ENCODE measurements at regions not wholly inside any gene's neighbourhood (a gene's known extent, or its start where the extent isn't known, plus 50 kb on each side); places are given as distances from the start of the nearest gene placed in this dataset.

GRCh38 chr3:127132876-127133275 lies 60.1 kb upstream of the PRR23E start:
- no peak overlapping the region for H3K4me3 Mint-ChIP-seq
- H3K4me1 Mint-ChIP-seq (ENCODE audit: low read depth) = peaks cover 2% of the 10 kb centered on the region
- H3K27me3 Mint-ChIP-seq = peaks cover 35% of the 10 kb centered on the region
- no peak for DNase-seq
- ChIA-PET POLR2A (no interaction called here), CTCF (no interaction called here)
- no peak overlapping the region for H3K27ac Mint-ChIP-seq
- intact Hi-C loops (cut with micrococcal nuclease) = no loop called here
- no peaks in the 10 kb centered on the region for H3K9me3 Mint-ChIP-seq
- H3K36me3 Mint-ChIP-seq = no peaks in the 10 kb centered on the region

GRCh38 chr3:127133971-127134370 lies 59.0 kb upstream of the PRR23E start:
- Mint-ChIP-seq H3K9me3 (no peaks in the 10 kb centered on the region), H3K36me3 (no peaks in the 10 kb centered on the region), H3K4me1 (ENCODE audit: low read depth) (peaks cover 2% of the 10 kb centered on the region), H3K27me3 (peaks cover 39% of the 10 kb centered on the region), H3K4me3 (no peak overlapping the region), H3K27ac (no peak overlapping the region)
- DNase-seq = no peak
- CTCF ChIA-PET = no interaction called here
- intact Hi-C loops (cut with micrococcal nuclease) = no loop called here
- POLR2A ChIA-PET = no interaction called here

- no peak for DNase-seq
- POLR2A ChIA-PET = no interaction called here
- H3K4me1 Mint-ChIP-seq (ENCODE audit: low read depth) = peaks cover 2% of the 10 kb centered on the region
- H3K4me3 Mint-ChIP-seq = no peak overlapping the region
- H3K27ac Mint-ChIP-seq = no peak overlapping the region
- no peaks in the 10 kb centered on the region for H3K9me3 Mint-ChIP-seq
- CTCF ChIA-PET = no interaction called here
- H3K36me3 Mint-ChIP-seq = no peaks in the 10 kb centered on the region
- H3K27me3 Mint-ChIP-seq = peaks cover 39% of the 10 kb centered on the region
- intact Hi-C loops (cut with micrococcal nuclease) = no loop called here
These were observed 58.5 kb upstream of the PRR23E start for GRCh38 chr3:127134466-127134865.

- no peak for DNase-seq
- intact Hi-C loops (cut with micrococcal nuclease) = no loop called here
- Mint-ChIP-seq H3K27ac (no peak overlapping the region), H3K27me3 (peaks cover 39% of the 10 kb centered on the region), H3K4me3 (no peak overlapping the region), H3K9me3 (no peaks in the 10 kb centered on the region), H3K36me3 (no peaks in the 10 kb centered on the region), H3K4me1 (ENCODE audit: low read depth) (peaks cover 2% of the 10 kb centered on the region)
- ChIA-PET CTCF (no interaction called here), POLR2A (no interaction called here)
These were observed 58.1 kb upstream of the PRR23E start for GRCh38 chr3:127134887-127135240.

GRCh38 chr3:127135241-127136023 lies 57.5 kb upstream of the PRR23E start:
- DNase-seq = peak; percentile 41
- ChIA-PET CTCF (no interaction called here), POLR2A (no interaction called here)
- no peak overlapping the region for H3K4me3 Mint-ChIP-seq
- peaks cover 2% of the 10 kb centered on the region for H3K4me1 Mint-ChIP-seq (ENCODE audit: low read depth)
- no peaks in the 10 kb centered on the region for H3K9me3 Mint-ChIP-seq
- no peaks in the 10 kb centered on the region for H3K36me3 Mint-ChIP-seq
- H3K27me3 Mint-ChIP-seq = peaks cover 39% of the 10 kb centered on the region
- H3K27ac Mint-ChIP-seq = no peak overlapping the region
- intact Hi-C loops (cut with micrococcal nuclease) = no loop called here

- intact Hi-C loops (cut with micrococcal nuclease) = no loop called here
- CTCF ChIA-PET = no interaction called here
- Mint-ChIP-seq H3K4me1 (ENCODE audit: low read depth) (peaks cover 2% of the 10 kb centered on the region), H3K27me3 (peaks cover 39% of the 10 kb centered on the region), H3K4me3 (no peak overlapping the region), H3K27ac (no peak overlapping the region), H3K36me3 (no peaks in the 10 kb centered on the region), H3K9me3 (no peaks in the 10 kb centered on the region)
- DNase-seq = no peak
- POLR2A ChIA-PET = no interaction called here
These were observed 56.8 kb upstream of the PRR23E start for GRCh38 chr3:127136024-127136600.

GRCh38 chr3:127136706-127137105 lies 56.2 kb upstream of the PRR23E start:
- Mint-ChIP-seq H3K27ac (no peak overlapping the region), H3K36me3 (no peaks in the 10 kb centered on the region), H3K9me3 (no peaks in the 10 kb centered on the region), H3K4me1 (ENCODE audit: low read depth) (peaks cover 2% of the 10 kb centered on the region), H3K4me3 (no peak overlapping the region), H3K27me3 (peaks cover 39% of the 10 kb centered on the region)
- CTCF ChIA-PET = no interaction called here
- intact Hi-C loops (cut with micrococcal nuclease) = no loop called here
- no peak for DNase-seq
- POLR2A ChIA-PET = no interaction called here

GRCh38 chr3:127137113-127137512 lies 55.8 kb upstream of the PRR23E start:
- H3K27me3 Mint-ChIP-seq = peaks cover 39% of the 10 kb centered on the region
- H3K4me3 Mint-ChIP-seq = no peak overlapping the region
- POLR2A ChIA-PET = no interaction called here
- H3K27ac Mint-ChIP-seq = no peak overlapping the region
- H3K36me3 Mint-ChIP-seq = no peaks in the 10 kb centered on the region
- CTCF ChIA-PET = interaction anchor here (0.6 kb wide), 1 partner anchor 249 kb away, joined by 3 read pairs; no protein-coding TSS in a partner anchor
- peaks cover 2% of the 10 kb centered on the region for H3K4me1 Mint-ChIP-seq (ENCODE audit: low read depth)
- H3K9me3 Mint-ChIP-seq = no peaks in the 10 kb centered on the region
- no peak for DNase-seq
- intact Hi-C loops (cut with micrococcal nuclease) = no loop called here

GRCh38 chr3:127137757-127138536 lies 55.0 kb upstream of the PRR23E start:
- Mint-ChIP-seq H3K9me3 (peaks cover 1% of the 10 kb centered on the region), H3K4me3 (no peak overlapping the region), H3K36me3 (no peaks in the 10 kb centered on the region), H3K27ac (no peak overlapping the region), H3K4me1 (ENCODE audit: low read depth) (peaks cover 2% of the 10 kb centered on the region), H3K27me3 (peaks cover 37% of the 10 kb centered on the region)
- POLR2A ChIA-PET = no interaction called here
- CTCF ChIA-PET = interaction anchor here (0.6 kb wide), 1 partner anchor 248 kb away, joined by 3 read pairs; no protein-coding TSS in a partner anchor
- intact Hi-C loops (cut with micrococcal nuclease) = no loop called here
- DNase-seq = no peak

- Mint-ChIP-seq H3K27me3 (peaks cover 24% of the 10 kb centered on the region), H3K9me3 (peaks cover 4% of the 10 kb centered on the region), H3K4me1 (ENCODE audit: low read depth) (peaks cover 2% of the 10 kb centered on the region), H3K4me3 (no peak overlapping the region), H3K36me3 (no peaks in the 10 kb centered on the region), H3K27ac (no peak overlapping the region)
- ChIA-PET CTCF (no interaction called here), POLR2A (no interaction called here)
- intact Hi-C loops (cut with micrococcal nuclease) = no loop called here
- DNase-seq = no peak
These were observed 53.1 kb upstream of the PRR23E start for GRCh38 chr3:127139601-127140500.

- intact Hi-C loops (cut with micrococcal nuclease) = no loop called here
- no peak for DNase-seq
These were observed 52.1 kb upstream of the PRR23E start for GRCh38 chr3:127140501-127141460.

More at GRCh38 chr3:127140501-127141460, 52.1 kb upstream of the PRR23E start:
- peaks cover 19% of the 10 kb centered on the region for H3K27me3 Mint-ChIP-seq
- H3K36me3 Mint-ChIP-seq = no peaks in the 10 kb centered on the region
- CTCF ChIA-PET = no interaction called here
- H3K27ac Mint-ChIP-seq = no peak overlapping the region
- H3K4me1 Mint-ChIP-seq (ENCODE audit: low read depth) = peaks cover 2% of the 10 kb centered on the region
- no peak overlapping the region for H3K4me3 Mint-ChIP-seq
- POLR2A ChIA-PET = no interaction called here
- peaks cover 4% of the 10 kb centered on the region for H3K9me3 Mint-ChIP-seq

Measured in activated CD4-positive, alpha-beta memory T cell treated with anti-CD3 and anti-CD28 coated beads for 36 hours (primary cell).